GM21447 (cell line): ENCODE measurements at regions not wholly inside any gene's neighbourhood (a gene's known extent, or its start where the extent isn't known, plus 50 kb on each side); places are given as distances from the start of the nearest gene placed in this dataset.

Experiments used
- ATAC-seq: cut with Tn5 transposase; IDR thresholded peaks from one replicate; pipeline ENCODE4 v1.9.1; 2021; ENCODE audit not compliant: unreplicated experiment

GRCh38 chr9:16025627-16026026 lies 472.8 kb downstream of the CCDC171 start:
- no peak for ATAC-seq

GRCh38 chr9:16026886-16027285 lies 474.0 kb downstream of the CCDC171 start:
- ATAC-seq, result no peak

GRCh38 chr9:16028548-16028947 lies 475.7 kb downstream of the CCDC171 start:
- ATAC-seq, result no peak

GRCh38 chr9:16029046-16029615 lies 476.3 kb downstream of the CCDC171 start:
- no peak for ATAC-seq

GRCh38 chr9:16029796-16030363 lies 477.0 kb downstream of the CCDC171 start:
- ATAC-seq, result no peak

GRCh38 chr9:16030528-16031185 lies 477.8 kb downstream of the CCDC171 start:
- ATAC-seq, result peak; percentile 94

GRCh38 chr9:16031486-16031885 lies 478.6 kb downstream of the CCDC171 start:
- no peak for ATAC-seq

GRCh38 chr9:16031971-16032370 lies 479.1 kb downstream of the CCDC171 start:
- ATAC-seq, result no peak

- ATAC-seq, result no peak
These were observed 480.0 kb downstream of the CCDC171 start for GRCh38 chr9:16032799-16033198.

- ATAC-seq, result no peak
These were observed 480.4 kb downstream of the CCDC171 start for GRCh38 chr9:16033253-16033652.

- ATAC-seq, result no peak
These were observed 481.3 kb downstream of the CCDC171 start for GRCh38 chr9:16033921-16034691.

GRCh38 chr9:16039218-16039987 lies 486.6 kb downstream of the CCDC171 start:
- ATAC-seq, result no peak

- no peak for ATAC-seq
These were observed 487.3 kb downstream of the CCDC171 start for GRCh38 chr9:16039988-16040761.

GRCh38 chr9:16043756-16044578 lies 491.1 kb downstream of the CCDC171 start:
- no peak for ATAC-seq

GRCh38 chr9:16044579-16044881 lies 491.7 kb downstream of the CCDC171 start:
- no peak for ATAC-seq

- no peak for ATAC-seq
These were observed 492.9 kb downstream of the CCDC171 start for GRCh38 chr9:16045651-16046280.

GRCh38 chr9:16046713-16047112 lies 493.9 kb downstream of the CCDC171 start:
- no peak for ATAC-seq

GRCh38 chr9:16048129-16048528 lies 495.3 kb downstream of the CCDC171 start:
- ATAC-seq, result no peak

- ATAC-seq, result no peak
These were observed 499.3 kb downstream of the CCDC171 start for GRCh38 chr9:16052146-16052545.
